Loucy (cell line): ENCODE measurements at regions not wholly inside any gene's neighbourhood (a gene's known extent, or its start where the extent isn't known, plus 50 kb on each side); places are given as distances from the start of the nearest gene placed in this dataset.

Experiments
- EZH2phosphoT487 ChIP-seq: fragments of 200-600 bp; IDR thresholded peaks from 2 replicates; pipeline ENCODE4 v1.6.1; 2018; ENCODE audit warnings: antibody characterized with exemption, mild to moderate bottlenecking, moderate library complexity, borderline replicate concordance
- TF ChIP-seq, protein P1 (sequence below): fragments of 200-600 bp; sonication (generic); conservative IDR thresholded peaks from 2 replicates; pipeline ENCODE4 v1.5.1; 2014; ENCODE audit warnings: mild to moderate bottlenecking, antibody characterized with exemption, low read length

DNA sequence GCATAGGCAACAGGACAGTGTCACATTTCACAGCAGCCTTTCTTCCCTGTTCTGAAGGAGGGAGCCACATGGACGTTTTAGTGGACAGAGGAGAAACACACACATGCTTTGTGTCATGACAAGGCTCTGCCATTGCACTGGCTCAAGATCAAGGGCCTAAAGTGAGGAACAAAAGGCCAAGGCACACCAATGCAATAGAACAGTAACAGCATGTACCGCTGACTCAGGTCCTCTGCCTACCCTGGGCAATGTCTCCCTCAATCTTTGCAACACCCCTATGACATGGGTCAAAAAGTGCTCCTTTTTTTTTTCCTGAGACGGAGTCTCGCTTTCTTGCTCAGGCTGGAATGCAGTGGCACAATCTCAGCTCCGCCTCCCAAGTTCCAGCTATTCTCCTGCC, 57.8 kb upstream of the SDK1 start:
- TF ChIP-seq, protein P1, sequence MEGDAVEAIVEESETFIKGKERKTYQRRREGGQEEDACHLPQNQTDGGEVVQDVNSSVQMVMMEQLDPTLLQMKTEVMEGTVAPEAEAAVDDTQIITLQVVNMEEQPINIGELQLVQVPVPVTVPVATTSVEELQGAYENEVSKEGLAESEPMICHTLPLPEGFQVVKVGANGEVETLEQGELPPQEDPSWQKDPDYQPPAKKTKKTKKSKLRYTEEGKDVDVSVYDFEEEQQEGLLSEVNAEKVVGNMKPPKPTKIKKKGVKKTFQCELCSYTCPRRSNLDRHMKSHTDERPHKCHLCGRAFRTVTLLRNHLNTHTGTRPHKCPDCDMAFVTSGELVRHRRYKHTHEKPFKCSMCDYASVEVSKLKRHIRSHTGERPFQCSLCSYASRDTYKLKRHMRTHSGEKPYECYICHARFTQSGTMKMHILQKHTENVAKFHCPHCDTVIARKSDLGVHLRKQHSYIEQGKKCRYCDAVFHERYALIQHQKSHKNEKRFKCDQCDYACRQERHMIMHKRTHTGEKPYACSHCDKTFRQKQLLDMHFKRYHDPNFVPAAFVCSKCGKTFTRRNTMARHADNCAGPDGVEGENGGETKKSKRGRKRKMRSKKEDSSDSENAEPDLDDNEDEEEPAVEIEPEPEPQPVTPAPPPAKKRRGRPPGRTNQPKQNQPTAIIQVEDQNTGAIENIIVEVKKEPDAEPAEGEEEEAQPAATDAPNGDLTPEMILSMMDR = no peak
- no peak for TF ChIP-seq EZH2phosphoT487
